ENCODE measurements at regions not wholly inside any gene's neighbourhood (a gene's known extent, or its start where the extent isn't known, plus 50 kb on each side); places are given as distances from the start of the nearest gene placed in this dataset.

- H3K36me3 ChIP-seq (ENCODE audit: control insufficient read depth, insufficient read depth, low read length), result no peaks in the 10 kb centered on the region
- no peak overlapping the region for H3K4me3 ChIP-seq (replicated peaks; ENCODE audit: low read depth, low read length)
- H3K27me3 ChIP-seq (replicated peaks; ENCODE audit: control insufficient read depth, insufficient read depth, low read length), result no peaks in the 10 kb centered on the region
- DNase-seq (ENCODE audit: extremely low read depth, insufficient read length), result no peak
- no peak for TF ChIP-seq CTCF (IDR thresholded peaks at IDR 0.05; ENCODE audit: insufficient read depth, low read length, poor library complexity, severe bottlenecking)
Measured at GRCh38 chr19:31562966-31563612, 213.9 kb upstream of the TSHZ3 start.

- Histone ChIP-seq H3K4me3 (replicated peaks; ENCODE audit: low read depth, low read length) (no peak overlapping the region), H3K36me3 (ENCODE audit: control insufficient read depth, insufficient read depth, low read length) (no peaks in the 10 kb centered on the region), H3K27me3 (replicated peaks; ENCODE audit: control insufficient read depth, insufficient read depth, low read length) (no peaks in the 10 kb centered on the region)
- TF ChIP-seq CTCF (IDR thresholded peaks at IDR 0.05; ENCODE audit: insufficient read depth, low read length, poor library complexity, severe bottlenecking), result no peak
- DNase-seq (ENCODE audit: extremely low read depth, insufficient read length), result no peak
Measured at GRCh38 chr19:31567776-31568175, 218.5 kb upstream of the TSHZ3 start.

- no peak overlapping the region for H3K4me3 ChIP-seq (replicated peaks; ENCODE audit: low read depth, low read length)
- TF ChIP-seq CTCF (IDR thresholded peaks at IDR 0.05; ENCODE audit: insufficient read depth, low read length, poor library complexity, severe bottlenecking), result no peak
- DNase-seq (ENCODE audit: extremely low read depth, insufficient read length), result no peak
- no peaks in the 10 kb centered on the region for H3K36me3 ChIP-seq (ENCODE audit: control insufficient read depth, insufficient read depth, low read length)
- H3K27me3 ChIP-seq (replicated peaks; ENCODE audit: control insufficient read depth, insufficient read depth, low read length), result no peaks in the 10 kb centered on the region
Measured at GRCh38 chr19:31568724-31569123, 219.5 kb upstream of the TSHZ3 start.

- Histone ChIP-seq H3K4me3 (replicated peaks; ENCODE audit: low read depth, low read length) (no peak overlapping the region), H3K36me3 (ENCODE audit: control insufficient read depth, insufficient read depth, low read length) (no peaks in the 10 kb centered on the region), H3K27me3 (replicated peaks; ENCODE audit: control insufficient read depth, insufficient read depth, low read length) (no peaks in the 10 kb centered on the region)
- no peak for DNase-seq (ENCODE audit: extremely low read depth, insufficient read length)
- no peak for TF ChIP-seq CTCF (IDR thresholded peaks at IDR 0.05; ENCODE audit: insufficient read depth, low read length, poor library complexity, severe bottlenecking)
Measured at GRCh38 chr19:31570718-31571117, 221.5 kb upstream of the TSHZ3 start.

GRCh38 chr19:31572102-31572975 lies 223.1 kb upstream of the TSHZ3 start:
- H3K27me3 ChIP-seq (replicated peaks; ENCODE audit: control insufficient read depth, insufficient read depth, low read length), result no peaks in the 10 kb centered on the region
- no peak overlapping the region for H3K4me3 ChIP-seq (replicated peaks; ENCODE audit: low read depth, low read length)
- H3K36me3 ChIP-seq (ENCODE audit: control insufficient read depth, insufficient read depth, low read length), result no peaks in the 10 kb centered on the region
- no peak for TF ChIP-seq CTCF (IDR thresholded peaks at IDR 0.05; ENCODE audit: insufficient read depth, low read length, poor library complexity, severe bottlenecking)
- DNase-seq (ENCODE audit: extremely low read depth, insufficient read length), result no peak
